GM18519 (cell line): ENCODE measurements at regions not wholly inside any gene's neighbourhood (a gene's known extent, or its start where the extent isn't known, plus 50 kb on each side); places are given as distances from the start of the nearest gene placed in this dataset.

ENCODE experiments used
- ATAC-seq: cut with Tn5 transposase; IDR thresholded peaks from one replicate; pipeline ENCODE4 v1.9.1; 2021; ENCODE audit warnings: mild to moderate bottlenecking, moderate library complexity; ENCODE audit not compliant: unreplicated experiment, low FRiP score

DNA sequence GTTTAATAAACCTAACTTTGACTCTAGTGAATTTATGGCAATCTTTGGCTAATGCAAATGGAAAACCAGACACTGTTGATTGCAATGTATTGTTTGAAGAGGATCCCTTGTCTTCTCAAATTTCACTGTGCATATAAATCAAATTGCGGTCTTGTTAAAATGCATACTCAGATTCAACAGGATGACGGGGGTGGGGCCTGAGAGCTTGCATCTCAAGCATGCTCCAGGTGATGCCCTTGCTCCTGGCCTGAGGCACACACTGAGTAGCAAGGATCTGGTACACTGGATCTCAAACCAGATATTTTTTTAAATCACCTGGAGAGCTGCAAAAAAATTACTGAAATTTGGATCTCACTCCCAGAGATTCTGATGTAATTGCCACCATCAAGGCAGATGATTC lies 463.7 kb downstream of the DNAH5 start:
- no peak for ATAC-seq

DNA sequence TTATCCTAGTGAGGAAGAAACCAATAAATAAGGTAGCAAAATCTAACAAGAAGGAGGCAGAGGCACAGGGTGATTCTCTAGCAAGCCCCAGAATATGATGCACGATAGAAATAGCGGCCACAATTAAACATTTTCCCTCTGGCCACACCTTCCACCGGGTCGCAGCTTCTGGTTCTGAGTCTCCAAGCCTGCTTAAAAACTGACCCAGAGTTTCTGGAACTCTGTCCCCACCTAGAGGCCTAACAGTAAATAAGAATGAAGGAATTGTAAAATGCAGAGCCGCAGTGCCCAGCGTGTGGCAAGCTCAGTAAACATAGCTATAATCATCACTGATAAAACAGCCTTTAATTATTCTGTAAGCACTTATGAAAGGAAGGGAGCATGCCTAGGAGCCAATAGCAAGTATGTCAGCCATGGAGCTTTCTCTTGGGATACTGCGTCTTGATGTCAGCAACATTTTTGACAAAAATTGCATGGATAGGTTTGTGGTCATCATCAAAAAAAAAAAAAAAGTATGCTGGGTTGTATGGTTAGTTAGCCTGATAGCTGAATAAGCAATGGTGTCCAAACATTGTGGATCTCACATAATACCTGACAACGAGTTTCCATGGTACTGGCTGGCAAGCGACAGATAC lies 465.5 kb downstream of the DNAH5 start:
- no peak for ATAC-seq

DNA sequence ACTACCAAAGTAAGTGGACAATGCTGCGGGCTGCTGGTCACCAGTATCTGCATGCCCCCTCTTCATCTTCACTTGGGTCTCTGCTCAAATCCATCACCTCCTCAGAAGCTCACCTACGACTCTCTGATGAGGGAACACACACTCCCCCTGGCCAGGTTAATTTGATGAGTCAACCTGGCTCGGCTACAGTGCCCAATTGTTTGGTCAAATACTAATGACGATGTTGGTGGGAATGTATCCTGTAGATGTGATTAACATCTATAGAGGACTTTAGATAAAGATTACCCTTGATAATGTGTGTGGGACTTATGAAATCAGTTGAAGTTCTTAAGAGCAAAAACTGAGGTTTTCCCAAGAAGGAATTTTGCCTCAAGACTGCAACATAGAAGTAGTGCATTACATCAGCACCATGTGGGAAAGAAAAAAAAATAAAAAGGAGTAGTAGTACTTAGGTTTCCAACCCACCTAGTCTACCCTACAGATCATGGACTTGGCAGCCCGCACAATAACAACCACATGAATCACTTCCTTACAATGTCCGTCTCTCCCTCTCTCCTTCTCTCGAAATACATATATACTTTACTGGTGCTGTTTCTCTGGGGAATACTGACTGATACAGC lies 467.3 kb downstream of the DNAH5 start:
- no peak for ATAC-seq

DNA sequence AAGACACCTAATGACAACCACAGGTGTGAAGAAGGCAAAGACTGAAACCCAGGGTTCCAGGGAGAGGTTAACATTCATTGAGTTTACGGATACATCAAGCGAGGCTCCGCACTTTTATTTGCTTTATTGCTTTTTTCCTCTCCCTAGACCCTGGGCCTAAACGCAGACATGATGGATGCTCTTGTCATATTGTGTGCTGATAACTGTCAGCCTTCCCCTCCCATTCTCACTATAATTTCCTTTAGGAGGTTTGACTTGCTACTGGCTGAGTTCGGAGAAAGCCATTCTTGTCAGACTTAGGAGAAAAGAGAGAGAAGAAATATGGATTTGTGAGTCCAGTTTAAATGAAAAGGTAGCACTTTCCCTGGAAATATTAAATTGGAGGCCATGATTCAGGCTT lies 471.6 kb downstream of the DNAH5 start:
- ATAC-seq = no peak

GRCh38 chr5:13470975-13471374 lies 473.5 kb downstream of the DNAH5 start:
- ATAC-seq = no peak

DNA sequence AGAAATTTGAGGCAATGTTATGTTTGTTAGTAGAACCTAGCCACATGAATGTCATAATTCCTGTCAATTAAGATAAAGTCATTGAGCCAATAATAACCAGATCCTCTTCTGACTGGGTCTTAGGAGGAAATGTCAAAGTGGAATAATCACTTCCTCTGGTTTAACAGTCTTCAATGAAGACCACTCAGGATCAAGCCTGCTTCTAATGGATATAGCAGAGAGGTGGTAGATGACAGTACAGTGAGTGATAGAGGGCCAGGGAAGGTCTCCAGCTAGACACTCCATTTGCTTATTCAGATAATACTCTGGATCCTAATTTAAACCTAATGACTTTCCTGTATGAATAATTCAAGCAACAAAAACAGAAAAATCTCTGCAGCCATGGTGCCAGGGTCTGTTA lies 474.2 kb downstream of the DNAH5 start:
- ATAC-seq = no peak

DNA sequence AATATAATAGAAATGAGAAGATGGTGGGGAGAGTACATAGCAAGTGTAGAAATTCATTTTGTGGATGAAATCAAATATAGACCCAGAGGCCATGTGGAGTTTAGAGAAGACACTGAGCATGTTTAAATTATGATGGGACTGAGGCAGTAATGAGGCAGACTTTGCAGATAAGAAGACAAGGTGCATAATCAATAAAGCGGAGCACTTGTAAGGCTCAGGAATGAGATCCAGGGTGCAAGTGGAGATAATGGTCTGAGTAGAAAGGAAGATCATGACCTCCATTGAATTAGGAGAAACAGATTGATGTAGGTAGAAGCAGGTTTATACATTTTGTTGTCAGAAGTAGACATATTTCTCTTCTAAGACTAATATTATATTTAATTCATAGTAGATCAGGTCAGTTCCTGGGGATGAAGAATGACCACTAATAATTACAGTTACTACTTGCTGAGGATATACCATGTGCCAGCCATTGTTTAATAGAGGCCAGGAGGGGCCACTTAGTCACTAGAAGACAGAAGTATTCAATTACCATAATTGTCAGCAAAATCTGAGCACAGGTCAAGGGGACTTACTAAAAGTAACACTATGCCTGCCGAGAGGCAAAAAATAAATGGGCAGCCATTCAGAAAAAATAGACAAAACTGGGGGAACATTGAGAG lies 479.8 kb downstream of the DNAH5 start:
- ATAC-seq = no peak

- ATAC-seq = no peak
Measured at GRCh38 chr5:13460587-13460986, 483.9 kb downstream of the DNAH5 start.

DNA sequence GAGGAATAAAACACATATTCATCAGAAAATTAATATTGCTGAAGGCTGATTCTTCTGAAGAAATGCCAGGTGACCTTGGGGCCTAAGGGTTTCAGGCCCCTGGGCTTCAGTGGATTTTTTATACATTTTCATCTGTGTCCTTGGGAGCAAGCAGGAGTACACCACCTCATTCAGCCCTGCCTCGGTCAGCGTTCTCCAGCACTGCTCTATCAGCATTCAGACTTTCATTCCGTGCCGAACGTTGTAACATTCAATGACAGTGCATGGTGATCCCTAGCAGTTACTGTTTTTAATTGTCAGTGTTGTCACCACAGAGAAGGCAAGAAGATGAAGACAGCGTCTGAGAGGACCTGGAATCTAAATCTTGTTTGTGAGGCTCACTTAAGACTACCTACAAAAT lies 490.4 kb downstream of the DNAH5 start:
- no peak for ATAC-seq

DNA sequence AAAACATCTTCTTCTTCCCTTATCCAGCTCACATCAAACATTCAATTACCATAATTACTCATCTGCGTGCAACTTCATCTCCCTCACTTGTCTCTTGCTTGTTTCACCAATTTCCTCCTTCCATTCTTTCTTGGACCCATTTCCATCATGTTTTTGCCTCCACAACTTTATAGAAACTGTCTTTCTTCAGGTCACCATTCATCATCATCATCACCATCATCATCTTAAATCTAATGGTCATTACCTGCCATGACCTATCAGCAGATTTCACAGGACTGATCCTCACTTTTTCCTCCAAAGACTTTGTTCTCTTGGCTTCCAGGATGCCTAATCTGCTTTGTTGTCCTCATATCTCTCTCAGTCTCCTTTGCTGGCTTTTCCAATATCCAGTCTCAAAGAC lies 495.6 kb downstream of the DNAH5 start:
- no peak for ATAC-seq

DNA sequence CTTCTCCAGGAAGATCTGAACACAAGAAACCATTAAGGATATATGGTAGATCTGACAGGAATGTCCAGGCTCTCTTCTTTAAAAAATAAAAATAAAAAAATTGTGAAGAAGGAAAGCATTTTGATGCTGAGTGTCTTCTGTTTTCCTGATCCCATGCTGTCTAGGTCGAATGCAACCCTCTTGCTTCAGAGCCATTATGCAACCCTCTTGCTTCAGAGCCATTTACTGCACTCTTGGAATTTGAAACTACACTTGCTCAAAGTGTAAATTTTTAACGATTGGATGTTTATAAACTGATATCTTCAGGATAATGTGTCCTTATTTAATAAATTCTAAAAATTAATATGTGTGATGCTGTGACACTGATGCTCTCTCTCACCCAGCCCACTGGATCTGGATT lies 505.1 kb downstream of the DNAH5 start:
- no peak for ATAC-seq

DNA sequence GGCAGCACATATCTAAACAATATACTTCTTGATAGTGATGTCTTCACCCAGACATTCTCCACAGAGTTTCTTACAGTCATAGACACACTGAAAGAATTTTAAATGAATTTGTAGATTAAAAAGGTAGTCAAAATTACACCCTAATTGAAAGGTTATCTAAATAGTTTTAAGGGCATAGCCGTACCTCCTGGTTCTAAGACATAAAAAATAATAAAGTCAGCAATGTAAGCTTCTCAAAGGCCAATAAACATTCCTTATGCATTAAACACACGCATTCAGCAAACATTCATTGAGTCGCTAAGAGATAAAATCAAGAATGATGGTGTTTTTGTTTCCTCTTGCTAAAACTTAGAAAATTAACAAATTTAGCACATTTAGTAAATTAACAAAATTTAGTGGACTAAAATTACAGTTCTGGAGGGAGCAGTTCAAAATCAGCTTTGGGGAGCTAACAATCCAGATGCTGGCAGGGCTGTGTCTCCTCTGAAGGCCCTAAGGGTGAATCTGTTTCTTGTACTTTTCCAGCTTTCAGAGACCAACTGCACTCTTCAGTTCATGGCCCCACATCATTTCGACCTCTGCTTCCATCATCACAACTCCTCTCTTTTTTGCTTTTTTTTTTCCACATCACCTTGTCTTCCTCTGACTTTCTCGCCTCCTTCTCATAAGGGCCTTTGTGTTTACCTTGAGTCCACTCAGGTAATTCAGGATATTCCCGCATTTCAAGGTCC lies 516.5 kb downstream of the DNAH5 start:
- no peak for ATAC-seq

DNA sequence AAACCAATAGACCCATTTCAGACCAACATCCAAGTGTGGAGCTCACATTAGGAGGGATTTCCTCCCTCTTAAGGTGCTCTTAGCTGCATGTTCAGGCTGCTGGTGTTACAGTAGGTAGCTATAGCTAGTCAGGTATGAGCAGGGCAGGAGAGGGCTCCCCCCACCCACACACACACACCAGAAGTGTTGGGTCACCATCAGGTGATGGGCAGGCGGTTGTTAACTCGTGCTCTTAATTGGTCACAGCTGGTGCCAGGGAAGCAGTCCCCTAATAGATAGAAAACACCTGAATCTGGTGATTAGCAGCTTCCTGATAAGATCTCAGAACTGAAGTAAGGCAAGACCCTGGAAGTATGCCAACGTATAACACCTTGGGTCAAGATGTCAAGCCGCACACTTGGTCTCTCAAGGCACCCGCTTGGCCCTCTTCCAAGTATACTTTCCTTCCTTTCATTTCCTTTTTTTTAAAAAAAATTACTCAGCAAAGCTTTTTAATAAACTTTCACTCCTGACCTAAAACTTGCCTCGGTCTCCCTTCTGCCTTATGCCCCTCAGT lies 532.4 kb downstream of the DNAH5 start:
- no peak for ATAC-seq

GRCh38 chr5:13408616-13409015 lies 535.9 kb downstream of the DNAH5 start:
- ATAC-seq = no peak

DNA sequence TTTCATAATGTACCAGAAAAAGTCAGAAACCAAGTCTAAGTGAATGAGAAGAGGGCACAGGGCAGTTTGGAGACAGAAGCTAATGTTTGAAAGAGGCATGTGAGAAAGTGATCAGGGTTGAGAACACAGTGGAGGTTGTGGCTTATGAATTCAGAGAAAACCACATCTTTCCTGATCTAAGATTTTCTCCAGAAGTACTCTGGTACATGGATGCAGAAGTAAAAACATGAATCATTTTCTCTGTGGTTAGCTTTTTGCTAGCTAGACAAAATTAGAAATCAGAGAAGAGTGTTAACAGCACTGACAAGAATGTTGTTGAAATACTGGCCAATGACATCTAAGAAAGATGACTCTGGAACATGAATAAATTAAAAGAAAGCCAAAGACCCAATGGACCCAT lies 541.1 kb downstream of the DNAH5 start:
- ATAC-seq = no peak

DNA sequence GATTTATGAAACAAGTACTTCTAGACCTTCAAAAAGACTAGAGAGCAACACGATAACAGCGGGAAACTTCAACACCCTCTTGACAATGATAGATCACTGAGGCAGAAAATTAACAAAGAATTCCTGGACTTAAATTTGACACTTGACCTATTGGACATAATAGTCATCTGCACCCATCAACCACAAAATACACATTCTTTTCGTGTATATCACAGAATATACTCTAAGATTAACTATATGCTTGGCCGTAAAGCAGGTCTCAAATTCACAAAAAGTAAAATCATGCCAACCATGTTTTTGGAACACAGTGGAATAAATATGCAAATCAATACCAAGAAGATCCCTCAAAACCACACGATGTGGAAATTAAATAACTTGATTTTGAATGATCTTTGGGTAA lies 559.4 kb downstream of the DNAH5 start:
- ATAC-seq = no peak

- ATAC-seq = no peak
Measured at GRCh38 chr5:13382232-13382631, 562.3 kb downstream of the DNAH5 start.

DNA sequence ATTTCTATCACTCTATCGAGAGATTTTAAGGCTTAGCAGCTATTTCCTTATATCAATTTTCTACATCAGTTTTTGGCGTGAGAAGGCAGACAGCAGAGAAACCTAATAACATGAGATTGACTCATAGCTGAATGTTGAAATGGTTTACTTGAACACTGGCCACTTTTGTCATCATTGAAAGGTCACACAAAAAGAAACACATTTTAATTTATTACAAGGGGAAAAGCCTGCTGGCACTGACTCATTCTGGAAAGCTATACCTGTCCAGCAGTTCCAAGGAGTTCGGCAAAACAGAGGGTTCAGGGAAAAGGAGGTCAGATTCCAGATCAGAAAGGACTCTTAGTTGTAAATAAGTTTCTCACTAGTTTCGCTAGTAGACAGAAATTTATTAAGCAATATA lies 566.4 kb downstream of the DNAH5 start:
- no peak for ATAC-seq

GRCh38 chr5:13359344-13359743 lies 585.1 kb downstream of the DNAH5 start:
- no peak for ATAC-seq

GRCh38 chr5:13358342-13358741 lies 586.1 kb downstream of the DNAH5 start:
- ATAC-seq = no peak

DNA sequence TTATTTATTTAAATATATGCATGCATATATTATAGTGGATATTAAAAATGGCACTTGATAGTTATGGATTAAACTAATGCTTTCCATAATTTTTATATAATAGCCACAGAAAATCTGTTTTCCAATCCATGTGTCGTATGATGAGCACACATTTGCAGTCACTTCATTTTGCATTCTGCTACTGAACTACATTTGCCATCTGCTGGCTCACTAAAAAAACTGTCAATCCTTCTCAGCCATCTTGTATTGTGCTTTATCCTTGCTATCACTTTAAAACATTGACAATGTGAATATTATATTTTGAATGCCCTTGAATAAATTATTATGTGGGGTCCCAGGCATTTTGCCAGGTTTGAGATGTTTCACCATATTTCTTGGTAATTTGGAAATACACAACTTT lies 586.6 kb downstream of the DNAH5 start:
- ATAC-seq = no peak
